ENCODE measurements at regions not wholly inside any gene's neighbourhood (a gene's known extent, or its start where the extent isn't known, plus 50 kb on each side); places are given as distances from the start of the nearest gene placed in this dataset.

DNA sequence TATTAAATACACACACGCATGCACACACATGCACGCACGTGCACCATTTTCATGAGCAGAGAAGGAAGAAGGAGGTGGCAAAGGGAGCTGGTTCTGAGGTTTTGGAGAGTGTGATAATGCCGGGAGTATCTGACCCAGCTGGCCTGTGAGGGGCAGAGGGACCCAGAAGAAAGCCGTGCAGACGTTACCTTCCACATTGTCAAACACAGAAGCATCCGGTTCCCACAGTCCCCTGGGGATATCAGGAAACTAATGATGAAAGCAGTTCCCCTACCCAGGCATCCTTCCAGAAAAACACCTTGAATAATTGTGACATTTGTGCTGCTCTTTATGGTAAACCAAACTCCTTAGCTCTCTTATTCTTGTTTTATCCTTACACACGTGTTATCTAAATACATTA is 85.7 kb upstream of the FAM180A start:
- no peaks in the 10 kb centered on the region for H3K36me3 ChIP-seq
- no peaks in the 10 kb centered on the region for H3K4me1 ChIP-seq (ENCODE audit: insufficient read depth)
- H3K27me3 ChIP-seq, result no peaks in the 10 kb centered on the region
- TF ChIP-seq, protein P1, sequence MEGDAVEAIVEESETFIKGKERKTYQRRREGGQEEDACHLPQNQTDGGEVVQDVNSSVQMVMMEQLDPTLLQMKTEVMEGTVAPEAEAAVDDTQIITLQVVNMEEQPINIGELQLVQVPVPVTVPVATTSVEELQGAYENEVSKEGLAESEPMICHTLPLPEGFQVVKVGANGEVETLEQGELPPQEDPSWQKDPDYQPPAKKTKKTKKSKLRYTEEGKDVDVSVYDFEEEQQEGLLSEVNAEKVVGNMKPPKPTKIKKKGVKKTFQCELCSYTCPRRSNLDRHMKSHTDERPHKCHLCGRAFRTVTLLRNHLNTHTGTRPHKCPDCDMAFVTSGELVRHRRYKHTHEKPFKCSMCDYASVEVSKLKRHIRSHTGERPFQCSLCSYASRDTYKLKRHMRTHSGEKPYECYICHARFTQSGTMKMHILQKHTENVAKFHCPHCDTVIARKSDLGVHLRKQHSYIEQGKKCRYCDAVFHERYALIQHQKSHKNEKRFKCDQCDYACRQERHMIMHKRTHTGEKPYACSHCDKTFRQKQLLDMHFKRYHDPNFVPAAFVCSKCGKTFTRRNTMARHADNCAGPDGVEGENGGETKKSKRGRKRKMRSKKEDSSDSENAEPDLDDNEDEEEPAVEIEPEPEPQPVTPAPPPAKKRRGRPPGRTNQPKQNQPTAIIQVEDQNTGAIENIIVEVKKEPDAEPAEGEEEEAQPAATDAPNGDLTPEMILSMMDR (IDR thresholded peaks at IDR 0.05), result no peak
- TF ChIP-seq EP300 (IDR thresholded peaks at IDR 0.05) (no peak), POLR2A (IDR thresholded peaks at IDR 0.05) (no peak)
- DNase-seq, result no peak
- H3K4me3 ChIP-seq, result no peak overlapping the region
- H3K9me3 ChIP-seq, result no peaks in the 10 kb centered on the region
- WGBS, 3 donors, result 53 to 64% (median 55%) methylated on average over 8 of the region's 8 CpGs
- intact Hi-C loops (cut with DNase I), result no loop called here
- no peak overlapping the region for H3K27ac ChIP-seq

DNA sequence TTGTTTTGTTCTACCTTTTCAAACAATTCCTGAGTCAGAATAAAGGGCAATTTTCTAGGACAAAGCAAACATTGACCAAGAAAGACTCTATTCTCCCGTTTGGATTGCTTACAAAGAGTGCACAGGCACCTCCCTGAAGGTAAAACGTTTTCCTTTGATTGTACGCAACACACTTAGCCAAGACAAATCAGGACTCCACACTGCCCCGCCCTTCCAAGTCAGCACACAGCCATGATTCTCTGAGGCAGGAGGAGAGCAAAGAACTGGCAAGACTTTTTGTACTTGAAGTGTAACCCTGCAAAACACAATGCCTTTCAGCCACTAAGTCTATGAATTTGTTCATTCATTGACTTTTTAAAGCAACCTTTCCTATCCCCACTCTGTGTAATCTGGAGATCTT is 85.0 kb upstream of the FAM180A start:
- H3K9me3 ChIP-seq, result no peaks in the 10 kb centered on the region
- DNase-seq, result no peak
- H3K4me3 ChIP-seq, result no peak overlapping the region
- 52 to 62% (median 57%) methylated on average over 4 of the region's 4 CpGs for WGBS, 3 donors
- H3K27me3 ChIP-seq, result no peaks in the 10 kb centered on the region
- TF ChIP-seq EP300 (IDR thresholded peaks at IDR 0.05), result no peak
- TF ChIP-seq, protein P1 (IDR thresholded peaks at IDR 0.05), result no peak
- no peak overlapping the region for H3K27ac ChIP-seq
- H3K36me3 ChIP-seq, result no peaks in the 10 kb centered on the region
- H3K4me1 ChIP-seq (ENCODE audit: insufficient read depth), result no peaks in the 10 kb centered on the region
- intact Hi-C loops (cut with DNase I), result no loop called here

DNA sequence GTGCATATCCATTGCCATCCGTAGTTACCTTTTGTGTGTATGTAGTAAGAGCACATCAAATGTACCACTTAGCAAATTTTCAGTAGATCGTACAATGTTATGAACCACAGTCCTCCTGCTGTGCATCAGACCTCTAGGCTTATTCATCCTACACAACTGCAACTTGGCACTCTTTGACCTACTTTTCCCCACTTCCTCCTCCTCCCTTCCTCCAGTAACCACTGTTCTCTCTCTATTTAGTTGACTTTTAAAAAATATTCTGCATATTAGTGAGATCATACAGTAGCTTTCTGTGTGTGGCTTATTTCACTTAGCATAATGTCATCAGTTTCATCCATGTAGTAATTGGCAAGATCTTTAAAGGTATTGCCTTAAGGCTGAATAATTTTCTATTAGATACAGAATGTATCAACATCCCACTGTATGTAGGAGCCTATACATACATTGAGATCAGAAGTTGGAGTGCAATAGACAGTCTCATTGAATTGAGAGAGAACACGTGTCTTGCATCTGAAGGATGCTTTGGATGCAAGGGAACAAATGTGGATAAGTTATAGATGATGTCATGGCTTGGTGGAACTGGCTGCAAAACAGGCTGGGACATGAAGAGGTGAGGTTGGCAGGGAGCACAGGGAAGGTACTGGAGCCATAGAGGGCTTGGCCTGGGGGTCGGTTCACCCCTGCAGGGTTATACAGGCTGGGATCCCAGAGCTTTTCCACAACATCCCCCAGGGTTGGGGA is 83.0 kb upstream of the FAM180A start:
- DNase-seq, result no peak
- H3K4me3 ChIP-seq, result no peak overlapping the region
- intact Hi-C loops (cut with DNase I), result no loop called here
- WGBS, 3 donors, result 61 to 65% (median 62%) methylated on average over 4 of the region's 4 CpGs
- no peaks in the 10 kb centered on the region for H3K36me3 ChIP-seq
- no peaks in the 10 kb centered on the region for H3K4me1 ChIP-seq (ENCODE audit: insufficient read depth)
- TF ChIP-seq POLR2A (IDR thresholded peaks at IDR 0.05) (no peak), EP300 (IDR thresholded peaks at IDR 0.05) (no peak)
- TF ChIP-seq, protein P1 (IDR thresholded peaks at IDR 0.05), result no peak
- H3K27ac ChIP-seq, result no peak overlapping the region
- H3K9me3 ChIP-seq, result no peaks in the 10 kb centered on the region
- H3K27me3 ChIP-seq, result no peaks in the 10 kb centered on the region

DNA sequence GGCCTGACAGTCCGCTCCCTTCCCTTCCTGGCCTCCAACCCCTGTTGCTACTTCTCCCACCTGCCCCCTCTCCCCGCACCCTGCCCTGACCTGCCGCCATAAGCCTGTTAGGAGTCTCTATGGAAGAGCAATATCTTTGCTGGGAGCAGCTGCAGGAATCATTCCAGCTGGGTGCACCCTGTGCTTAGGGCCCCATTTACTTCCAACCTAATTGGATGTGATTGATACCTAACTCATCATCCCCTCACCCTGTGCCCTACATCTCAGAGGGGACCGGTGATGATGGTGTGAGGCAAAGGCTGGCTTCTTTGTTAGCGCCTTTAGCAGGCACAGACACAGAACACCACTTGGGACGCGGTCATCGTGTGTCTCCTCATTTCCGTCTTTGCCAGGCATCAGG is 80.0 kb upstream of the FAM180A start:
- TF ChIP-seq, protein P1 (IDR thresholded peaks at IDR 0.05), result no peak
- no peak for TF ChIP-seq POLR2A (IDR thresholded peaks at IDR 0.05)
- no peak for TF ChIP-seq EP300 (IDR thresholded peaks at IDR 0.05)
- Histone ChIP-seq H3K36me3 (no peaks in the 10 kb centered on the region), H3K27me3 (no peaks in the 10 kb centered on the region), H3K4me1 (ENCODE audit: insufficient read depth) (no peaks in the 10 kb centered on the region), H3K4me3 (no peak overlapping the region), H3K9me3 (no peaks in the 10 kb centered on the region), H3K27ac (no peak overlapping the region)
- no peak for DNase-seq
- intact Hi-C loops (cut with DNase I), result no loop called here
- WGBS, 3 donors, result 87 to 94% (median 90%) methylated on average over 9 of the region's 9 CpGs
